Endothelial cell of umbilical vein (primary cell): ENCODE measurements at regions not wholly inside any gene's neighbourhood (a gene's known extent, or its start where the extent isn't known, plus 50 kb on each side); places are given as distances from the start of the nearest gene placed in this dataset.

Source experiments
- BruUV-seq: library from RNA; stranded (reverse); fragments of 400-500 nt; replicated peaks from 2 replicates; lab custom pipeline; 2021; lab: Mats Ljungman, UMichigan
- CTCF ChIA-PET: fragments of 300-600, 350-600 bp; sonication (Branson Sonifier 250); formaldehyde crosslinking; loops from one replicate; lab custom pipeline; 2021; ENCODE audit warnings: antibody characterized with exemption, inconsistent platforms; lab: Charles Lee
- POLR2A ChIA-PET: fragments of 300-600, 350-600 bp; sonication (Branson Sonifier 250); formaldehyde crosslinking; loops from one replicate; lab custom pipeline; 2021; ENCODE audit warnings: antibody characterized with exemption, inconsistent platforms; lab: Charles Lee
- DNase-seq: peaks from one replicate; pipeline ENCODE4 v3.0.0-alpha.2; 2011; ENCODE audit warnings: low read depth, low spot score
- FAIRE-seq: peaks from 2 replicates; lab custom pipeline; 2011; peaks lifted over from hg19 to GRCh38; lab: Jason Lieb, UNC
- H2AFZ ChIP-seq: 2 replicates; pipeline ENCODE4 v1.6.0; 2012; ENCODE audit warnings: low read depth, low read length, control low read depth, inconsistent platforms
- H3K27ac ChIP-seq: 2 replicates; pipeline ENCODE4 v1.5.1; 2011; ENCODE audit warnings: low read depth, mild to moderate bottlenecking, control low read depth, low read length, moderate library complexity; ENCODE audit not compliant: insufficient read depth
- H3K27me3 ChIP-seq, 2 experiments: 2 replicates each; pipeline versions ENCODE4 v1.6.0 to v1.6.1; 2011; ENCODE audit warnings: low read length in 2 of 2, mixed read lengths in 1 of 2; ENCODE audit not compliant: control insufficient read depth in 2 of 2, insufficient read depth in 2 of 2
- H3K36me3 ChIP-seq, 2 experiments: 2 replicates in 1 of 2; 3 replicates in 1 of 2; pipeline ENCODE4 v1.5.1; 2011; ENCODE audit warnings: low read length in 2 of 2, mild to moderate bottlenecking in 1 of 2, moderate library complexity in 1 of 2; ENCODE audit not compliant: control insufficient read depth in 2 of 2, insufficient read depth in 2 of 2; ENCODE audit errors: extremely low read depth in 1 of 2
- H3K4me1 ChIP-seq: 3 replicates; pipeline ENCODE4 v1.5.1; 2011; ENCODE audit warnings: mild to moderate bottlenecking, low read length; ENCODE audit not compliant: control insufficient read depth, insufficient read depth; ENCODE audit errors: extremely low read depth
- H3K4me2 ChIP-seq: 2 replicates; pipeline ENCODE4 v1.6.1; 2011; ENCODE audit warnings: low read length, control low read depth, mixed read lengths; ENCODE audit not compliant: insufficient read depth
- H3K4me3 ChIP-seq, 3 experiments: fragments of 200-600 bp in 1 of 3; sonication (generic), shearing (Covaris generic) in 1 of 3; replicated peaks in 1 of 3; 2 replicates each; pipeline ENCODE4 v1.5.1; 2011 to 2016; ENCODE audit warnings: control low read depth in 3 of 3, low read length in 3 of 3, mild to moderate bottlenecking in 2 of 3, inconsistent platforms in 1 of 3, low read depth in 1 of 3, moderate library complexity in 1 of 3; ENCODE audit not compliant: insufficient read depth in 1 of 3
- H3K79me2 ChIP-seq: 2 replicates; pipeline ENCODE4 v1.6.0; 2012; ENCODE audit warnings: low read length, inconsistent platforms; ENCODE audit not compliant: control insufficient read depth, insufficient read depth
- H3K9ac ChIP-seq: replicated peaks from 2 replicates; pipeline ENCODE3; 2011; ENCODE audit warnings: low read length, control low read depth; ENCODE audit not compliant: insufficient read depth; ENCODE audit errors: extremely low read depth
- H3K9me1 ChIP-seq: replicated peaks from 3 replicates; pipeline ENCODE4 v1.6.0; 2011; ENCODE audit warnings: mild to moderate bottlenecking, low read length; ENCODE audit not compliant: control insufficient read depth, insufficient read depth; ENCODE audit errors: extremely low read depth
- H3K9me3 ChIP-seq: replicated peaks from 2 replicates; pipeline ENCODE4 v1.5.1; 2012; ENCODE audit warnings: low read length, inconsistent platforms; ENCODE audit not compliant: control insufficient read depth, insufficient read depth
- H4K20me1 ChIP-seq: replicated peaks from 2 replicates; pipeline ENCODE3; 2011; ENCODE audit warnings: mild to moderate bottlenecking, low read length; ENCODE audit not compliant: control insufficient read depth, insufficient read depth; ENCODE audit errors: extremely low read depth
- CTCF ChIP-seq, 2 donors: IDR thresholded peaks; 1 replicate in 1 of 2; 2 replicates in 1 of 2; pipeline ENCODE4 v1.5.1; 2011; ENCODE audit warnings: low read length in 2 of 2, mild to moderate bottlenecking in 2 of 2, moderate library complexity in 2 of 2, control low read depth in 1 of 2, inconsistent platforms in 1 of 2, low read depth in 1 of 2; ENCODE audit not compliant: insufficient read depth in 1 of 2; ENCODE audit errors: extremely low read depth in 1 of 2
- FOS ChIP-seq: IDR thresholded peaks from 2 replicates; pipeline ENCODE4 v1.6.1; 2011; ENCODE audit warnings: mild to moderate bottlenecking, low read length, moderate library complexity, borderline replicate concordance; ENCODE audit not compliant: insufficient read depth
- GATA2 ChIP-seq: IDR thresholded peaks from 2 replicates; pipeline ENCODE4 v1.7.0; 2011; ENCODE audit warnings: low read depth, mild to moderate bottlenecking, moderate library complexity, mixed read lengths, low read length; ENCODE audit not compliant: insufficient read length, insufficient read depth
- JUN ChIP-seq: IDR thresholded peaks from 2 replicates; pipeline ENCODE4 v1.6.1; 2011; ENCODE audit warnings: borderline replicate concordance, low read depth; ENCODE audit not compliant: insufficient read length, insufficient read depth
- MYC ChIP-seq: IDR thresholded peaks from one replicate; pipeline ENCODE4 v1.6.1; 2011; ENCODE audit warnings: mild to moderate bottlenecking, low read depth, low read length
- POLR2A ChIP-seq: IDR thresholded peaks from 2 replicates; pipeline ENCODE4 v1.6.1; 2012; ENCODE audit warnings: low read depth, mild to moderate bottlenecking, control low read depth, low read length
- POLR2AphosphoS5 ChIP-seq: IDR thresholded peaks from 2 replicates; pipeline ENCODE4 v1.6.1; 2012; ENCODE audit warnings: low read depth, mild to moderate bottlenecking, control low read depth, low read length, moderate library complexity; ENCODE audit not compliant: insufficient read depth
- dilution Hi-C: fragments of 300-500 bp; cut with MboI; formaldehyde crosslinking; loops from one replicate; pipeline ENCODE4 v1.15.0; 2019; ENCODE audit warnings: low sequenced_read_pairs; ENCODE audit not compliant: extremely low pct_ligation_motif_present
- intact Hi-C: fragments of 100-400 bp; cut with micrococcal nuclease; formaldehyde crosslinking; loops from one replicate; pipeline ENCODE4 v1.10.0; 2022

- dilution Hi-C loops (no loop called here), intact Hi-C loops (no loop called here)
- Histone ChIP-seq H3K79me2 (no peaks in the 10 kb centered on the region), H3K9me3 (no peaks in the 10 kb centered on the region), H3K9me1 (no peaks in the 10 kb centered on the region), H3K4me1 (peaks cover 18% of the 10 kb centered on the region), H3K9ac (no peak overlapping the region), H3K36me3 (no peaks in the 10 kb centered on the region), H3K27ac (no peak overlapping the region), H3K4me2 (no peak overlapping the region), H4K20me1 (no peaks in the 10 kb centered on the region), H3K27me3 (no peaks in the 10 kb centered on the region), H3K4me3 (no peak overlapping the region), H2AFZ (no peak overlapping the region)
- ChIA-PET POLR2A (no interaction called here), CTCF (interaction anchor here (1.5 kb wide), 1 partner anchor 11 kb away, joined by 8 read pairs; no protein-coding TSS in a partner anchor)
- no peak for TF ChIP-seq POLR2AphosphoS5
- no peak for TF ChIP-seq CTCF (IDR thresholded peaks at IDR 0.05; ENCODE audit: extremely low read depth in 1 of 2, insufficient read depth in 1 of 2, low read depth in 1 of 2, low read length in 2 of 2)
- no peak for TF ChIP-seq POLR2A
- TF ChIP-seq JUN: no peak
- no peak for TF ChIP-seq GATA2
- TF ChIP-seq FOS: no peak
- TF ChIP-seq MYC: no peak
- BruUV-seq: no TSS peak
- FAIRE-seq: no peak
- no peak for DNase-seq
These were observed 50.8 kb upstream of the STIM2 start for GRCh38 chr4:26809811-26810210.
